ENCODE measurements at regions not wholly inside any gene's neighbourhood (a gene's known extent, or its start where the extent isn't known, plus 50 kb on each side); places are given as distances from the start of the nearest gene placed in this dataset.

GRCh38 chr14:28926122-28926521 lies 159.5 kb downstream of the FOXG1 start:
- Histone ChIP-seq H3K27ac (ENCODE audit: extremely low read depth, low read depth, low read length) (no peak overlapping the region), H3K4me3 (ENCODE audit: low read depth, low read length) (no peak overlapping the region), H3K4me1 (ENCODE audit: control insufficient read depth, insufficient read depth, low read length) (no peaks in the 10 kb centered on the region), H3K36me3 (ENCODE audit: control insufficient read depth in 2 of 2, insufficient read depth in 1 of 2, low read length in 2 of 2) (no peaks in the 10 kb centered on the region), H3K9me3 (ENCODE audit: control insufficient read depth, insufficient read depth, low read depth, low read length) (no peaks in the 10 kb centered on the region)
- CTCF ChIA-PET = interaction anchor here (0.6 kb wide), 1 partner anchor 1357 kb away, joined by 3 read pairs; no protein-coding TSS in a partner anchor
- TF ChIP-seq, protein P1, sequence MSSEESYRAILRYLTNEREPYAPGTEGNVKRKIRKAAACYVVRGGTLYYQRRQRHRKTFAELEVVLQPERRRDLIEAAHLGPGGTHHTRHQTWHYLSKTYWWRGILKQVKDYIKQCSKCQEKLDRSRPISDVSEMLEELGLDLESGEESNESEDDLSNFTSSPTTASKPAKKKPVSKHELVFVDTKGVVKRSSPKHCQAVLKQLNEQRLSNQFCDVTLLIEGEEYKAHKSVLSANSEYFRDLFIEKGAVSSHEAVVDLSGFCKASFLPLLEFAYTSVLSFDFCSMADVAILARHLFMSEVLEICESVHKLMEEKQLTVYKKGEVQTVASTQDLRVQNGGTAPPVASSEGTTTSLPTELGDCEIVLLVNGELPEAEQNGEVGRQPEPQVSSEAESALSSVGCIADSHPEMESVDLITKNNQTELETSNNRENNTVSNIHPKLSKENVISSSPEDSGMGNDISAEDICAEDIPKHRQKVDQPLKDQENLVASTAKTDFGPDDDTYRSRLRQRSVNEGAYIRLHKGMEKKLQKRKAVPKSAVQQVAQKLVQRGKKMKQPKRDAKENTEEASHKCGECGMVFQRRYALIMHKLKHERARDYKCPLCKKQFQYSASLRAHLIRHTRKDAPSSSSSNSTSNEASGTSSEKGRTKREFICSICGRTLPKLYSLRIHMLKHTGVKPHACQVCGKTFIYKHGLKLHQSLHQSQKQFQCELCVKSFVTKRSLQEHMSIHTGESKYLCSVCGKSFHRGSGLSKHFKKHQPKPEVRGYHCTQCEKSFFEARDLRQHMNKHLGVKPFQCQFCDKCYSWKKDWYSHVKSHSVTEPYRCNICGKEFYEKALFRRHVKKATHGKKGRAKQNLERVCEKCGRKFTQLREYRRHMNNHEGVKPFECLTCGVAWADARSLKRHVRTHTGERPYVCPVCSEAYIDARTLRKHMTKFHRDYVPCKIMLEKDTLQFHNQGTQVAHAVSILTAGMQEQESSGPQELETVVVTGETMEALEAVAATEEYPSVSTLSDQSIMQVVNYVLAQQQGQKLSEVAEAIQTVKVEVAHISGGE (tag by site-specific recombination; conservative IDR thresholded peaks at IDR 0.05; ENCODE audit: low read depth) = no peak
- TF ChIP-seq ZNF404 (tag by site-specific recombination; IDR thresholded peaks at IDR 0.05) (no peak), SCRT1 (tag by site-specific recombination; IDR thresholded peaks at IDR 0.05; ENCODE audit: borderline replicate concordance) (no peak), HOXD13 (CRISPR knock-in tag; IDR thresholded peaks at IDR 0.05; ENCODE audit: borderline replicate concordance) (no peak), ZNF785 (tag by site-specific recombination; IDR thresholded peaks at IDR 0.05) (no peak), ZNF529 (tag by site-specific recombination; IDR thresholded peaks at IDR 0.05; ENCODE audit: insufficient replicate concordance) (no peak), ZNF610 (tag by site-specific recombination; IDR thresholded peaks at IDR 0.05; ENCODE audit: borderline replicate concordance) (no peak), PRDM2 (tag by site-specific recombination; IDR thresholded peaks at IDR 0.05; ENCODE audit: borderline replicate concordance) (no peak)
- POLR2A ChIA-PET = no interaction called here

GRCh38 chr14:28931999-28932398 lies 165.4 kb downstream of the FOXG1 start:
- Histone ChIP-seq H3K9me3 (ENCODE audit: control insufficient read depth, insufficient read depth, low read depth, low read length) (no peaks in the 10 kb centered on the region), H3K36me3 (ENCODE audit: control insufficient read depth in 2 of 2, insufficient read depth in 1 of 2, low read length in 2 of 2) (no peaks in the 10 kb centered on the region), H3K4me1 (ENCODE audit: control insufficient read depth, insufficient read depth, low read length) (no peaks in the 10 kb centered on the region), H3K27ac (ENCODE audit: extremely low read depth, low read depth, low read length) (no peak overlapping the region), H3K4me3 (ENCODE audit: low read depth, low read length) (no peak overlapping the region)
- ChIA-PET POLR2A (no interaction called here), CTCF (no interaction called here)
- no peak for TF ChIP-seq MEIS1 (CRISPR knock-in tag; IDR thresholded peaks at IDR 0.05; ENCODE audit: borderline replicate concordance)
- no peak for TF ChIP-seq TRIM28 (IDR thresholded peaks at IDR 0.05; ENCODE audit: borderline replicate concordance, low read length)
- TF ChIP-seq GLIS2 (tag by site-specific recombination; IDR thresholded peaks at IDR 0.05) = no peak
- no peak for TF ChIP-seq ZNF548 (tag by site-specific recombination; IDR thresholded peaks at IDR 0.05)
- no peak for TF ChIP-seq ELK4 (IDR thresholded peaks at IDR 0.05; ENCODE audit: borderline replicate concordance, low read depth, low read length)
- TF ChIP-seq ZNF830 (tag by site-specific recombination; IDR thresholded peaks at IDR 0.05; ENCODE audit: low read depth) = no peak
- no peak for TF ChIP-seq ZNF560 (tag by site-specific recombination; IDR thresholded peaks at IDR 0.05; ENCODE audit: borderline replicate concordance)
- no peak for TF ChIP-seq ZNF654 (tag by site-specific recombination; IDR thresholded peaks at IDR 0.05; ENCODE audit: low read depth)
- TF ChIP-seq MYNN (tag by site-specific recombination; IDR thresholded peaks at IDR 0.05; ENCODE audit: borderline replicate concordance) = no peak
- no peak for TF ChIP-seq ZSCAN23 (tag by site-specific recombination; IDR thresholded peaks at IDR 0.05)
- no peak for TF ChIP-seq ZNF174 (tag by site-specific recombination; IDR thresholded peaks at IDR 0.05)
- TF ChIP-seq ZNF391 (tag by site-specific recombination; IDR thresholded peaks at IDR 0.05; ENCODE audit: borderline replicate concordance, low read depth) = no peak
- TF ChIP-seq SCRT2 (tag by site-specific recombination; IDR thresholded peaks at IDR 0.05) = no peak
- no peak for TF ChIP-seq ZNF624 (tag by site-specific recombination; IDR thresholded peaks at IDR 0.05)
- TF ChIP-seq, protein P2, sequence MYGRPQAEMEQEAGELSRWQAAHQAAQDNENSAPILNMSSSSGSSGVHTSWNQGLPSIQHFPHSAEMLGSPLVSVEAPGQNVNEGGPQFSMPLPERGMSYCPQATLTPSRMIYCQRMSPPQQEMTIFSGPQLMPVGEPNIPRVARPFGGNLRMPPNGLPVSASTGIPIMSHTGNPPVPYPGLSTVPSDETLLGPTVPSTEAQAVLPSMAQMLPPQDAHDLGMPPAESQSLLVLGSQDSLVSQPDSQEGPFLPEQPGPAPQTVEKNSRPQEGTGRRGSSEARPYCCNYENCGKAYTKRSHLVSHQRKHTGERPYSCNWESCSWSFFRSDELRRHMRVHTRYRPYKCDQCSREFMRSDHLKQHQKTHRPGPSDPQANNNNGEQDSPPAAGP (tag by site-specific recombination; IDR thresholded peaks at IDR 0.05) = no peak
- no peak for TF ChIP-seq ZBTB1 (tag by site-specific recombination; IDR thresholded peaks at IDR 0.05)
- TF ChIP-seq ZNF221 (tag by site-specific recombination; IDR thresholded peaks at IDR 0.05; ENCODE audit: borderline replicate concordance) = no peak
